ENCODE measurements at regions not wholly inside any gene's neighbourhood (a gene's known extent, or its start where the extent isn't known, plus 50 kb on each side); places are given as distances from the start of the nearest gene placed in this dataset.

- no peak for TF ChIP-seq POLR2A (IDR thresholded peaks at IDR 0.05)
- no peak for TF ChIP-seq CTCF (IDR thresholded peaks at IDR 0.05)
- no peak for TF ChIP-seq POLR2AphosphoS5 (IDR thresholded peaks at IDR 0.05)
These were observed 61.4 kb upstream of the TNFSF18 start for GRCh38 chr1:173112129-173112528.
